C4-2B (cell line): ENCODE measurements at regions not wholly inside any gene's neighbourhood (a gene's known extent, or its start where the extent isn't known, plus 50 kb on each side); places are given as distances from the start of the nearest gene placed in this dataset.

Source experiments
- ZFX ChIP-seq: fragments of 450-650 bp; IDR thresholded peaks from 2 replicates; pipeline ENCODE4 v1.6.1; 2017
- TF ChIP-seq, protein P1 (sequence below): fragments of 450-650 bp; conservative IDR thresholded peaks from 2 replicates; pipeline ENCODE4 v1.5.1; 2017; ENCODE audit warnings: mild to moderate bottlenecking

DNA sequence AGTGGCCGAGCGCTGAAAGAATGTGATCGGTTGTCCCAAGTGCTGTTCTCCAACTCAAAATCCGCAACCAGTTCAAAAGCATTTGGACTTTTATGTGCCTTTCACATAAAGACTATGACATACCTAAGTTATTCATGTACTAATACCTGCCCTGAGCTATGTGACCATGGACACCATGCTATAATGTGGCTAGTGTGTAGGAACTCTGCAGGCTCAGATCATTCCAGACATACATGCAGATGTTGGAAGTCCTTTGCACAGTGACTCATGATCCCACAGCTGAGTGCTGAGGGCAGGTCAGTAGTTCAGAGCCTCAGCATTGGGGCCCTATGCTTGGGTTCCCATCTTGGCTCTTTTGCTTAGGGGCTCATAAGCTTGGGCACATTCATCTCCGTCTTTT lies 95.4 kb downstream of the IGLL1 start:
- TF ChIP-seq, protein P1, sequence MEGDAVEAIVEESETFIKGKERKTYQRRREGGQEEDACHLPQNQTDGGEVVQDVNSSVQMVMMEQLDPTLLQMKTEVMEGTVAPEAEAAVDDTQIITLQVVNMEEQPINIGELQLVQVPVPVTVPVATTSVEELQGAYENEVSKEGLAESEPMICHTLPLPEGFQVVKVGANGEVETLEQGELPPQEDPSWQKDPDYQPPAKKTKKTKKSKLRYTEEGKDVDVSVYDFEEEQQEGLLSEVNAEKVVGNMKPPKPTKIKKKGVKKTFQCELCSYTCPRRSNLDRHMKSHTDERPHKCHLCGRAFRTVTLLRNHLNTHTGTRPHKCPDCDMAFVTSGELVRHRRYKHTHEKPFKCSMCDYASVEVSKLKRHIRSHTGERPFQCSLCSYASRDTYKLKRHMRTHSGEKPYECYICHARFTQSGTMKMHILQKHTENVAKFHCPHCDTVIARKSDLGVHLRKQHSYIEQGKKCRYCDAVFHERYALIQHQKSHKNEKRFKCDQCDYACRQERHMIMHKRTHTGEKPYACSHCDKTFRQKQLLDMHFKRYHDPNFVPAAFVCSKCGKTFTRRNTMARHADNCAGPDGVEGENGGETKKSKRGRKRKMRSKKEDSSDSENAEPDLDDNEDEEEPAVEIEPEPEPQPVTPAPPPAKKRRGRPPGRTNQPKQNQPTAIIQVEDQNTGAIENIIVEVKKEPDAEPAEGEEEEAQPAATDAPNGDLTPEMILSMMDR, result no peak
- TF ChIP-seq ZFX, result no peak
